ENCODE measurements at regions not wholly inside any gene's neighbourhood (a gene's known extent, or its start where the extent isn't known, plus 50 kb on each side); places are given as distances from the start of the nearest gene placed in this dataset.

- TF ChIP-seq CTCF (IDR thresholded peaks at IDR 0.05) (no peak), POLR2A (IDR thresholded peaks at IDR 0.05) (no peak)
Measured at GRCh38 chr16:65377195-65377594, 255.3 kb upstream of the CDH11 start.
